ENCODE measurements at regions not wholly inside any gene's neighbourhood (a gene's known extent, or its start where the extent isn't known, plus 50 kb on each side); places are given as distances from the start of the nearest gene placed in this dataset.
A peak's percentile ranks its signal among the peaks of the same experiment; 100 is the strongest.

DNA sequence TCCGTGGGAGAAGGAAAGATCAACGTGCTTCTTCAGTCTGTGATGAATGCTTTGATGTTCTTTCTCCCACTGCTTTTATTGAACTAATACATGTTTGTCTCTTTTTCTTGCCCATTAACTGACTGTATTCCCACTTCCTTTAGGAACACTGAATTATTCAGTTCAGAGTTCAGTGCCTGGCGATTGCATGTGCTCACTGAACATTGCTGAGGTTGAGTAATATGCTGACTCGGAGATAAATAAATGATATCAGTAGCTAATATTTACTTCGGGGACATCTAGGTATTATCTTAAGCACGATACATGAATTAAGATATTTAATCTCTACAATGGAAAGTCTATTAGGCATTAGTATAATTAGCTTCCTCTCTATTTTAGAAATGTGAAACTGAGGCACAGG lies 102.3 kb upstream of the OR5AK2 start:
- in situ Hi-C loops (cut with HindIII; ENCODE audit: low sequenced_read_pairs): no loop called here
- no peak overlapping the region for H3K4me3 ChIP-seq (ENCODE audit: low read depth, low read length)
- TF ChIP-seq, protein P1, sequence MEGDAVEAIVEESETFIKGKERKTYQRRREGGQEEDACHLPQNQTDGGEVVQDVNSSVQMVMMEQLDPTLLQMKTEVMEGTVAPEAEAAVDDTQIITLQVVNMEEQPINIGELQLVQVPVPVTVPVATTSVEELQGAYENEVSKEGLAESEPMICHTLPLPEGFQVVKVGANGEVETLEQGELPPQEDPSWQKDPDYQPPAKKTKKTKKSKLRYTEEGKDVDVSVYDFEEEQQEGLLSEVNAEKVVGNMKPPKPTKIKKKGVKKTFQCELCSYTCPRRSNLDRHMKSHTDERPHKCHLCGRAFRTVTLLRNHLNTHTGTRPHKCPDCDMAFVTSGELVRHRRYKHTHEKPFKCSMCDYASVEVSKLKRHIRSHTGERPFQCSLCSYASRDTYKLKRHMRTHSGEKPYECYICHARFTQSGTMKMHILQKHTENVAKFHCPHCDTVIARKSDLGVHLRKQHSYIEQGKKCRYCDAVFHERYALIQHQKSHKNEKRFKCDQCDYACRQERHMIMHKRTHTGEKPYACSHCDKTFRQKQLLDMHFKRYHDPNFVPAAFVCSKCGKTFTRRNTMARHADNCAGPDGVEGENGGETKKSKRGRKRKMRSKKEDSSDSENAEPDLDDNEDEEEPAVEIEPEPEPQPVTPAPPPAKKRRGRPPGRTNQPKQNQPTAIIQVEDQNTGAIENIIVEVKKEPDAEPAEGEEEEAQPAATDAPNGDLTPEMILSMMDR (IDR thresholded peaks at IDR 0.05; ENCODE audit: low read depth, low read length): no peak
- no peak for DNase-seq (ENCODE audit: low read depth, low spot score)

DNA sequence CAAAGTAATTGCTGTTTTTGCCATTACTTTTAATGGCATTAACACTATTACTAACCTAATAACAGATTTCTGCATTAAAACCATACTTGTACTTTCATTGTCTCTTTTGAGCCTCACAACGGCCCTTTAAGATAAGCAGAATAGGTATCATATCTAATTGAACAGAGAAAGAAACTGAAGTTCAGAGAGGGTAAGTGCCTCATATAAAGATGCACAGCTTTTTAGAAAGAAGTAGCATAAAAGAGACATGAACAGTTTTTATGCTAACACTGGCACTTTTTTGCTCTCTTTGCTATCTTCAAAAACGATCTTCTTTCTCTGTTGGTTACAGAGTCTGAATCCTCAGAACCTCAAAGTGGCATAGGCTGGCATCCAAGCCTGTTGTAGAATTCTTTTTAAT lies 102.9 kb upstream of the OR5AK2 start:
- TF ChIP-seq, protein P1 (IDR thresholded peaks at IDR 0.05; ENCODE audit: low read depth, low read length): no peak
- no peak overlapping the region for H3K4me3 ChIP-seq (ENCODE audit: low read depth, low read length)
- no peak for DNase-seq (ENCODE audit: low read depth, low spot score)
- in situ Hi-C loops (cut with HindIII; ENCODE audit: low sequenced_read_pairs): no loop called here

DNA sequence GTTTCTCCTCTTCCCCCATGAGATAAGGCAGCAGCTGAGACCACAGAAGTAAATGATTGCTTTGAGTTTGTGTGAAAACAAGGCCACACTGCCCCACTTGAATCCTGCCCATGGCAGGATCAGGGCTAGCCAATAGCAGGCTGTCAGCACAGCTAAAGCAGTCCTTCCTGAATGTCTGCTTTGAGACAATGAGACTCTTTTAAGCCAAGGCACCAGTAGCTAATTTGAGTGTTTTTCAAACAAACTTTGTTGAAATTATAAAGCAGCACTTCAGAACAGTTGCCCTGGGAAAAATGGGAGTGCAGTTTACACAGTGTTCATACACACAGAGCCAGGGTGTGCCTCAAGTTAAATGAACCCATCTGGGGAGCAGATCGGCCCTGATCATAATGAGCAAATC lies 103.5 kb upstream of the OR5AK2 start:
- DNase-seq (ENCODE audit: low read depth, low spot score): no peak
- no peak overlapping the region for H3K4me3 ChIP-seq (ENCODE audit: low read depth, low read length)
- TF ChIP-seq, protein P1 (IDR thresholded peaks at IDR 0.05; ENCODE audit: low read depth, low read length): no peak
- in situ Hi-C loops (cut with HindIII; ENCODE audit: low sequenced_read_pairs): no loop called here

DNA sequence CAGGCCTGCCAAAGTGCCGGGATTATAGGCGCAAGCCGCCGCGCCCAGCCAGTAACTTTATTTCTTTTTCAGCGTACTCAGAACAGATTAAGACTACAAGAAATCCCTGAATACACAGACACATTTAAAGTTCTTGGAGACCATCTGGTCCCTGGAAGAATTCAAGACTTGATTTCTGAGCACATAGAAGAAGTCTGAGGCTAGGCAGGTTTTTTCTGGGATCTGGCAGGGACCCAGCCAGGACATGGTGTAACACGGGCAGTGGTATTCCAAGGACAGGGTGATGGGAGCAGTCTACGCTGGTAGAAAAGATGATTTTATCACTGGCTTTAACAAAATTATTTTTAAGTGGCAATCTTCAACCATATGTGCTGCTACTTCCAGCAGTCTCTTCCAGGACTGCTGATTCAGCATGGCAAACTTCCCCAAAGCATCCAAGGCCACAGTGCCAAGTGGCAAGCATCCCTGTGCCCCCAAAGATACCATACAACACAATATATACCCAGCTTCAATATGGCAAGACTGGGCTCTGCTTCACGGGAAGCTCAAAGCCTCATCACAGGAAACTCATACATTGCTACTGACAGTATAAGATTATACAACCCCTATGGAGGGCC lies 105.2 kb upstream of the OR5AK2 start:
- no peak for DNase-seq (ENCODE audit: low read depth, low spot score)
- no peak overlapping the region for H3K4me3 ChIP-seq (ENCODE audit: low read depth, low read length)
- TF ChIP-seq, protein P1 (IDR thresholded peaks at IDR 0.05; ENCODE audit: low read depth, low read length): no peak
- in situ Hi-C loops (cut with HindIII; ENCODE audit: low sequenced_read_pairs): no loop called here

DNA sequence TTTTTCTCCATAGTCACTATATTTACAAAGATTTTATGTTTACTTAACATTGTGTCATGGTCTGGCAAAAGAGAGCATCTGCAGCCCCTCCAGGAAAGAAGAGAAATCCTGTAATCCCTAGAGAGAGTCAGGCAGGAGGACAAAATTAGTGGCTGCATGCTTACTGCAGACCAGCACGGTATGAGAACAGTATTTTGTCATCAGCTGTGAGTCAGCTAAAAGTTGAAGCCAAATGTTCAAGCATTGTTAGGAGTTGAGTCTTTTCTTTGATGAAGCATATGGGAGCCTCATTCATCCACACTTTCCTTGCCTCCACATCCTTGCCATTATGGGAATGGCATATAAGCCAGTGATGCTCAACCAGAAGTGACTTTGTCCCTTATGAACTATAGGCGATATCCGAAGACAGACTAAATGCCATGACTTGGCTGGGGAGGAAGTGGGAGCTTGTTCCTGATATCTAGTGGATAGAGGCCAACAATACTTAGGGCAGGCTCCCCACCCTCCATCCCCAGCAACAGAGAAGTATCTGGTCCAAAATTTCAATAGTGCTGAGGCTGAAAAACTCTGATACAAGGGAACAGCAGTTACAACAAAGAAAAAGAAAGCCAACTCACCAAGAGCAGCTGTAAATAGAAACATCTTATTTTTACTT lies 112.0 kb upstream of the OR5AK2 start:
- H3K4me3 ChIP-seq (ENCODE audit: low read depth, low read length): no peak overlapping the region
- TF ChIP-seq, protein P1 (IDR thresholded peaks at IDR 0.05; ENCODE audit: low read depth, low read length): no peak
- DNase-seq (ENCODE audit: low read depth, low spot score): peak; percentile 0
- in situ Hi-C loops (cut with HindIII; ENCODE audit: low sequenced_read_pairs): no loop called here

DNA sequence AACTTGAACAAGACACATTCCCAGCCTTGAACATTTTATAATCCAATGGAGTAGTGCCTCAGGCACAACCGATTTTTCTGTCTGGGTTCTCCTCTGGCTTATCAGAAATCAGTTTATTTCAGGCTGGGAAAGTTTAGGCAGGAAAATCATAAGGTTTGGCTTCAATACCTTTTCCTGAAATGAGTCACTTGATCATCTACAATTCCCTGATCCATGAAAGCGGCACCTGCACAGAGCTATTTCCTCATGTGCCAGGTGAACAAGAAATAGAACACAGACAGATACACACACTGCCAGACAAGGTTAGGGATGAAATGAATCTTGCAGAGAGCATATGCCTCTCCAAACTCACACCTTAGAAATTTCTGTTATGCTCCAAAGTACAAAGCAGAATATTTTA lies 106.7 kb upstream of the OR9G4 start:
- in situ Hi-C loops (cut with HindIII; ENCODE audit: low sequenced_read_pairs): no loop called here
- H3K4me3 ChIP-seq (ENCODE audit: low read depth, low read length): no peak overlapping the region
- no peak for DNase-seq (ENCODE audit: low read depth, low spot score)

More for the DNA sequence above, 106.7 kb upstream of the OR9G4 start:
- TF ChIP-seq, protein P1 (IDR thresholded peaks at IDR 0.05; ENCODE audit: low read depth, low read length): no peak
